GM18867 (cell line): ENCODE measurements at regions not wholly inside any gene's neighbourhood (a gene's known extent, or its start where the extent isn't known, plus 50 kb on each side); places are given as distances from the start of the nearest gene placed in this dataset.

Experiments used
- ATAC-seq: cut with Tn5 transposase; IDR thresholded peaks from one replicate; pipeline ENCODE4 v1.9.1; 2021; ENCODE audit warnings: mild to moderate bottlenecking, moderate library complexity; ENCODE audit not compliant: unreplicated experiment

DNA sequence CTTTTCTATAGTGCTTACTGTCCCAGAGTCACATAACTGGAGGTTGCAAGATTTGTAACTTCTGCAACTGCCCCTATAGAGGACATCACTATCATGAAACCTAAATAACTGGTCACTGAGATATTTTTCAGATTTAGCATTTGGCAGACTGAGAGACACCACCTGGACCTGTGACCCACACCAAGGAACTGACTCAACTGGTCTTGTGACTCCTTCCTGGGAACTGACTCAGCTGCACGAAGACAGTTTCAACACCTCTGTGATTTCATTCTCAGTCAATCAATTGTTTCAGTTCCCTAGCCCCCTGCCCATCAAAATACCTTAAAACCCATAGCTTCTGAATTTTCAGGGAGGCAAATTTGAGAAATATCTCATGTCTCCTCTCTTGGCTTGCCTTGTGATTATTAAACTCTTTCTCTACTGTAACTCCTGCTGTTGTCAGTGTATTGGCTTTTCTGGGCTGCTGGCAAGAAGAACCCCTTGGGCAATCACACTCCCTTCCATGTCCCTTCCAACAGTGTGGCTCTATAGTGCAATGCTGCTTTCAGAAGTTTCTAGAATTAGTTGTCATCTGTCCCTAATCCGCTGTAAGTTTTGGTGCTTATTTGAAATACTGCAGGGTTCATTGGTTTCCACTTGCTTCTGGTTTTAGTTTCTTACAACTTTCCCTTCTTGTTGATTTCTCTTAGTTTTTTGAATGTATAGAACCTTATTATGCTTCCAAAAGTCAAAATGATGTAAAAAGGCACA lies 127.8 kb upstream of the ADCY1 start:
- no peak for ATAC-seq

DNA sequence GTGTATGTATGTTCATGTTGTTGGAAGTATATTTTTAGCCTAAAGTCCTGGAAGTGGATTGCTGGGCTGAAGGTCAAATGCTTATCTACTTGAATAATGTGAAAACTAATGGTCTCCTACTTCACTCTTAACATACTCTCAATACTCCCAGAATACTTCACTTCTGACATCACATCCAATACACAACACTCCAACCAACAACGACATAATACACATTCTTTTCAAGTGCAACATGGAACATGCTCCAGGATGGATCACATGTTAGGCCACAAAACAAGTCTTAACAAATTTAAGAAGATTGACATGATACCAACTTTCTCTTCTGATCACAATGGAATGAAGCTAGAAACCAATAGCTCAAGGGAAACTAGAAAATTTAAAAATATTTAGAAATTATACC lies 126.9 kb upstream of the ADCY1 start:
- ATAC-seq: no peak

GRCh38 chr7:45450571-45451204 lies 123.5 kb upstream of the ADCY1 start:
- no peak for ATAC-seq

GRCh38 chr7:45451342-45452035 lies 122.7 kb upstream of the ADCY1 start:
- no peak for ATAC-seq

DNA sequence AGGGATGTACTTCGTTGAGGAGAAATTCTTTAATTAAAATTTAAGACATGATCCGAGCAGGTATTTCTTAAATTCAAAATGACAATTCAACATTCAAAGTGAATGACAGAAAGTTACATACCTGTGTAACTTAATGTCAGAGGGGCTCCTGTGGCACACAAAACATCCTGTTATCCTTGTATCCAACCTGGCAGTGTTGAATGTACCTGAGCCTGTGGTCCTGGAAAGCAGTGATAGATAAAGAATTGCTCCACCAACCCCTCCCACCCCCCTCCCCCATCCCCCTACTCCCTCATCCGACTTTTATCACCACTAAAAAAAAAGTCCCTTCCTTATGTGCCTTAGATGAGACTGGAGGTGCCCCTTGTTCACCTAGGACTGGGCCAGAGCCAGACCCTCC lies 119.4 kb upstream of the ADCY1 start:
- no peak for ATAC-seq

DNA sequence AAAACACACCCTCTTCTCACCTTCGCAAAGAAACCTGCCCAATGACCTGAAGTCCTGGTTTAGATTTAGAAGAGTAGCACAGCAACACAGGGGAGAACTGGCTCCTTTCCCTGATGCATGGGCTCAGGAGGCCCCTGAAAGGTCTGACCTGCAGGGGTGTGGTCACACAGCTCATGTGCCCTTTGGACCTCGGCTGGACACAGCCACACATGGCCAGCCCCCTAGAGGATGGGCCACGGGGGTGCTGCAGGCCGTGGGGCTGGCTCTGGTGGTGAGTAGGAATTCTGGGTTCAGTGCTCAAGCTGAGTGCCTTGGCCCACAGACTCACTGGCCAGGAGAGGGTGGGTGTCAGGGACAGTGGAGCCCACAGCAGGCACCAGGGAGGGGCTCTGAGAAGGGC lies 118.5 kb upstream of the ADCY1 start:
- ATAC-seq: no peak

DNA sequence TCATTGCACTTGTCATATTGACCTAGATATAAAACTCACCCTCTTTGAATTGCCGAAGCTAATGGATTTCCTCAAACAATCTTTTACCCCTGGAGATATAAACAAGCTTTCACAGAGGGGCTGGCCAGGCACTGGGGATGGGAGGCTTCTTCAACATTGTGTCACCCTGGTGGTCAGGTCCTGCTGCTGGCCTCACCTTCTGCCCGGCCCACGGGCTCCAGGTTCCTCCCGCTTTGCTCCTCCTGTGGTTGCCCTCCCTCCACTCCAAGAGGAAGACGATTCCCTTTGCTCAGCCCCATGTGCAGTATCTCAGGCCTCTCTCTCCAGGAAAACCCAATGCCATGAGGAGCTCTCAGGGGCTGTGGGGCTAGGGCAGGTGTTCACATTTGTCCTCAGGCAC lies 118.1 kb upstream of the ADCY1 start:
- no peak for ATAC-seq

- ATAC-seq: no peak
Observed at GRCh38 chr7:45456747-45457524, 117.2 kb upstream of the ADCY1 start.

GRCh38 chr7:45457591-45457990 lies 116.6 kb upstream of the ADCY1 start:
- ATAC-seq: no peak

- ATAC-seq: no peak
Observed at GRCh38 chr7:45459476-45459875, 114.7 kb upstream of the ADCY1 start.

DNA sequence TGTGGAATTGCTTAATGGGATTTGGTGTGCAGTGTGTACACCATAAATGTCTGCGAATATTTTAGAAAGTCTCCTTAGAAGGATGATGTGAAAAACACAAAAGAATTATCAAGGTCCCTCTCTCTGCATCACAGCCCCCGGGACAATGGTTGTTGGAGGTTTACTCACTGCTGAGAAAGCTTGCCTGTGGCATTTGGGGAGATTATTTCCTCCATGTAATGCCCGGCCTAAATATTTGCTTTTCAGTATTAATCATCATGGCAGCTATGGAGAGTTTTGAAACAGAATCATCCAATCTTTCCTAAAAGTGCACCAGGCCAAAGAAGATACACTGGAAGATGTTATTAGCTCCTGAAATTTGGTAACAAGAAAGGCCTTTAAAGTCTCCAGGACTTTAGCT lies 113.8 kb upstream of the ADCY1 start:
- no peak for ATAC-seq

- no peak for ATAC-seq
Observed at GRCh38 chr7:45461026-45461425, 113.1 kb upstream of the ADCY1 start.

- ATAC-seq: no peak
Observed at GRCh38 chr7:45469103-45469502, 105.1 kb upstream of the ADCY1 start.

- ATAC-seq: no peak
Observed at GRCh38 chr7:45470031-45470430, 104.1 kb upstream of the ADCY1 start.

- ATAC-seq: no peak
Observed at GRCh38 chr7:45479781-45480180, 94.4 kb upstream of the ADCY1 start.

DNA sequence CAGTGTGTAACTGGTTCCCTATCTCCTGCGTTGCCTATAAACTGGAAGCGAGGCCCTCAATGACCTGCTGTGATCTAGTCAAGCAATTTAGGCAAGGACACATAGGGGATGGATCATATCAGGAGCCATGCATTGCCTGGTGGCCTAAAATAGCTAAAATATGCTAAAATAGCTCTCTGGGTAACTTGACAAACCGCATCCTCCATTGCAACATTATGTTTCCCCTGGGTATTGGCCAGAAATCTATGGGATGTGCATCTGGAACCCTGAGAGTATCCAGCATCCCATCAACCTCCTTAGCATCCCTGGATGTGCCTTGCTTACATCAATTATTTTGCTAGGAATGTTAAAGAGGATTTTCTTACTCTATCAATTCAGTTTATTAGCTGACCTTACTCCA lies 91.7 kb upstream of the ADCY1 start:
- no peak for ATAC-seq

DNA sequence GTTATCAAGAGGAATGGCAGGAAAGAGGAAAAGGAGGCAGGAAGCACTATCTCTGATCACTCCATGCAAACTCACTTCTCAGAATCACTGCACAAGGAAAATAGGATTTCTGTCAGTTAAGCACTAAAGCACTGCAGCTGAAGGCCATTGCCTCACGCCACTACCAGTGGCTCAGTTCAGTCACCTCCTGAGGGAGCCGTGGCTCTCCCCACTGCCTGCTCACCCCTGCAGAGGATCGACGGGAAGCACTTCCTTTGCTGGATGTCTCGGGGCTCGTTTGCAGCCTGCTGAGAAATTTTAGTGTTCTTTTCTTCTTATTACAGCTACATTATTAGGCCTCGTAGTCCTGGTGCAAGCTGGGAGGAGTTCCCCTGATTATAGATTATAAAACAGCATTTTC lies 90.1 kb upstream of the ADCY1 start:
- no peak for ATAC-seq

DNA sequence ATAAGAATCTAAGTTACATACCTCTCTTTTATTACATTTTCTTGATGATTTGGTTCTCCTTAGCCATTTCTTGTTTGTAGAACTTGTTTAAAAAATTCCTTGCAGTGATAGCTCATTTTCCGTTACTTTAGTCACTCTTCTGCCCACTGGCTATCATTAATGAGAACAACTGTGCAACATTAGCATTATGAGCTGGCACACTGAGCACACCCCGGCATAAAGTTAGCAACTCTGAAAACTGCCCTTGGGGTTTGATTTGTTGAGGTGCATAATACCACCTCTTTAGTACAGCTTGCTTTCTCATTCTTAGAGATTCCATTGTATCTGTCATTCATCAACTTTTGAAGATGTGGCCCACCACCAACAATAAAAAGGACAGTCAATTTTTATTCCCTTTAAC lies 87.6 kb upstream of the ADCY1 start:
- no peak for ATAC-seq

- ATAC-seq: no peak
Observed at GRCh38 chr7:45494885-45495284, 79.3 kb upstream of the ADCY1 start.

DNA sequence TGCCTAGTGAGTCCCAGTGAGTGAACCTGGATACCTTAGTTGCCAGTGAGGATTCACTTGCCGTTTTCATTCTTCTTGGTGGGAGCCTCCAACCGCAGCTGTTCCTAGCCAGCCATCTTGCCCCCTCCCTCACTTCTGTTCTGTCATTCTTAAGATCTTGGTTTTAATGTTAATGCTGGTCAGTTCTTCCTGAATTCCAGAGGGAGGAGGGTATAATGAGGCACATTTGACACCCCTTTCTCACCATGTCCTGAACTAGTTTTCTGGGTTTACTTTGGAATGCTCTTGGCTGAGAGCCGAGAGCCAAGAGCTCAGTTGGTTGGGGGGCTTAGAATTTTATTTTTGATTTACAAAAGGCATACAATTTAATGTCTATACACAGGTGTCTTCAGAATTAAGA lies 78.5 kb upstream of the ADCY1 start:
- ATAC-seq: no peak

DNA sequence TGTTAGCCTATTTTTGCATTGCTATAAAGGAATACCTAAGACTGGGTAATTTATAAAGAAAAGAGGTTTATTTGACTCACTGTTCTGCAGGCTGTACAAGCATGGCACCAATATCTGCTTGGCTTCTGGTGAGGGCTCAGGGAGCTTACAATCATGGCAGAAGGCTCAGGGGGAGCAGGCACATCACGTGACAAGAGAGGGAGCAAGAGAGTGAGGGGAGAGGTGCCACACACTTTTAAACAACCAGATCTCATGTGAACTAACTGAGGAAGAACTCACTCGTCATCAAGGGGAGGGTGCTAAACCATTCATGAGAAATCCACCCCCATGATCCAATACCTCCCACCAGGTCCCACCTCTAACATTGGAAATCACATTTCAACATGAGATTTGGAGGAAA lies 73.9 kb upstream of the ADCY1 start:
- no peak for ATAC-seq
